Muscle of leg (tissue), 3 donors: ENCODE measurements at regions not wholly inside any gene's neighbourhood (a gene's known extent, or its start where the extent isn't known, plus 50 kb on each side); places are given as distances from the start of the nearest gene placed in this dataset.

ENCODE experiments used
- DNase-seq: peaks from one replicate; pipeline ENCODE4 v3.0.0; 2013
- H3K27ac ChIP-seq: one replicate; pipeline ENCODE4 v1.5.1; 2013; ENCODE audit warnings: mild to moderate bottlenecking, low read length, control low read depth
- H3K27me3 ChIP-seq: one replicate; pipeline ENCODE4 v1.6.1; 2013; ENCODE audit warnings: low read length; ENCODE audit not compliant: control insufficient read depth, insufficient read depth
- H3K36me3 ChIP-seq: one replicate; pipeline ENCODE4 v1.6.1; 2013; ENCODE audit warnings: low read length; ENCODE audit not compliant: control insufficient read depth, insufficient read depth
- H3K4me1 ChIP-seq: one replicate; pipeline ENCODE4 v1.6.1; 2013; ENCODE audit warnings: low read length; ENCODE audit not compliant: control insufficient read depth, insufficient read depth
- H3K4me3 ChIP-seq: one replicate; pipeline ENCODE4 v1.5.1; 2013; ENCODE audit warnings: low read length, control low read depth
- H3K9me3 ChIP-seq: replicated peaks from 2 replicates; pipeline ENCODE4 v1.6.1; 2013; ENCODE audit warnings: low read depth, low read length; ENCODE audit not compliant: control insufficient read depth
- WGBS: methylation state at CpG from one replicate; pipeline ENCODE4 v1.1.5; 2013; ENCODE audit warnings: missing lambda C conversion rate; ENCODE audit not compliant: insufficient coverage; 5-methylcytosine and 5-hydroxymethylcytosine counted together

- Histone ChIP-seq H3K27me3 (no peaks in the 10 kb centered on the region), H3K9me3 (no peaks in the 10 kb centered on the region), H3K4me3 (no peak overlapping the region), H3K36me3 (no peaks in the 10 kb centered on the region), H3K4me1 (no peaks in the 10 kb centered on the region), H3K27ac (no peak overlapping the region)
- no peak for DNase-seq
- WGBS, result 84% methylated on average over 7 of the region's 8 CpGs
Observed at GRCh38 chr13:78960881-78961280, 301.9 kb upstream of the OBI1 start.

DNA sequence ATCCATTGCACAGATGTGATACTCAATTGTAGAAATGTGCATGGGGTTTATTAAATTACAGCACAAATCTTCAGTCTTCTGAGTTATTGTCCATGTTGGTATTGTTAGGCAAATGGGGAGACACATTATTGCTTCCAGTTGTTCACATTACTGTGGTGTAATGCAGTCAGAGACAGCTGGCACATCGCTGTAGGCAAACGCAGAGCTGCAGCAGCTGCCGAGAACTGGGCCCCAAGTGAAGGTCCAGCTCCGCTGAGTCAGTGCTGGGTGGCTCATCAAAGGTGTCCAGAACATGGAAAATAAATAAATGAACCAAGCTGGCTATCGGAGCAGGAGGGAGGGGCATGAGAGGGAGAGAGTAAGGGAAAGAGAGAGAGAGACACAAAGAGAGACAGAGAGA lies 299.1 kb upstream of the OBI1 start:
- Histone ChIP-seq H3K27me3 (no peaks in the 10 kb centered on the region), H3K4me3 (no peak overlapping the region), H3K4me1 (no peaks in the 10 kb centered on the region), H3K27ac (no peak overlapping the region), H3K36me3 (no peaks in the 10 kb centered on the region), H3K9me3 (no peaks in the 10 kb centered on the region)
- 24% methylated on average over 3 of the region's 5 CpGs for WGBS
- peak; percentile 38 for DNase-seq

DNA sequence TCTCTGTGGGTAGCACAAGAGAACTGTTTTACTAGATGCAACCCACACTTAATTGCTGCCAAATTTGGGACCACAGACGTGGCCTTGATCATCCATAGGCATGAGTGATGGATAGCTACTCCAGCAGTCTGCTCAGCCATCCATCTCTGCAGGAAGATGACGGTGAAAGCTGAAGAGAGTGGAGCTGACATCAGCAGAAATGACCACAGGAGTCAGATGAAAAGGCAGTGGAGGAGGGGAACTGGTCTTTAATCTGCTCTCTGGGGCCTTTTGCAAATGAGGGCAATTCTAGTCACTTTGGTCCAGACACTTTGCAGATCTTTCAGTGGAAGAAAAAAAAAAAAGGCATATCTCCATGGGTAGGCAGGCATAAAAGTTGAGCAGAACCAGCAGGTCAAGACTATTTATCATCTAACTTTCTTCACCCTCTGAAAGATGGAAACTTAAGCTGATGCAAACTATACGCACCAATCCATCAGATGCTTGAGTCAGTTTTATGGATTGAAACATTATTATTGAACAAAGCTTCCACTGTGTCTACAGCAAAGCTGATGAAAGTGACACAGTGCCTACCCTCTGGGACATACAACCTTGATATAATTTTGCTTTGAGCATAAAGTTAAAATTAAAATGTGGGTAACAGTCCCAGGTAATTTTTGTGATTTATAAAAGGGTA lies 281.6 kb upstream of the OBI1 start:
- Histone ChIP-seq H3K36me3 (no peaks in the 10 kb centered on the region), H3K4me3 (no peak overlapping the region), H3K4me1 (no peaks in the 10 kb centered on the region), H3K27me3 (no peaks in the 10 kb centered on the region), H3K27ac (no peak overlapping the region), H3K9me3 (no peaks in the 10 kb centered on the region)
- 0% methylated on average over 1 of the region's 3 CpGs for WGBS
- DNase-seq, result no peak

DNA sequence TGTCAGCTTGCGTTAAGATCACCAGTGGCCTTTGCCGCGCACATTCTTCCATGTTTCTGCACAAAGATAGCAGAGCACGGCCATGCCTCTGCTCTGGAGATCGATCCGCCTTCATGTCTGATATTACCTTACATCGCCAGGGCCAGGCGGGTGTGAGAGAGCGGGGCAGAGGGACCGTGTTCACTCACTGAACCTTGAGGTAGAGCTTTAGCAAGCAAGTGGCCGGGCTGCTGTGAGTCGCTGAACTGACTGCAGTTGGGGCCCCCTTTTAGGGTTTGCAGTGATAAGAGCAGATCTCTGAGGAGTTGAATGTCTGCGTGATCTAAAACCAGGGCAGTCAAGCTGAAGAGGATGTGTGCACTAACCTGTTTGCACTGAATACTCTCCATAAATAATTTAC lies 275.4 kb upstream of the OBI1 start:
- 78% methylated on average over 12 of the region's 13 CpGs for WGBS
- Histone ChIP-seq H3K27ac (no peak overlapping the region), H3K4me3 (no peak overlapping the region)

DNA sequence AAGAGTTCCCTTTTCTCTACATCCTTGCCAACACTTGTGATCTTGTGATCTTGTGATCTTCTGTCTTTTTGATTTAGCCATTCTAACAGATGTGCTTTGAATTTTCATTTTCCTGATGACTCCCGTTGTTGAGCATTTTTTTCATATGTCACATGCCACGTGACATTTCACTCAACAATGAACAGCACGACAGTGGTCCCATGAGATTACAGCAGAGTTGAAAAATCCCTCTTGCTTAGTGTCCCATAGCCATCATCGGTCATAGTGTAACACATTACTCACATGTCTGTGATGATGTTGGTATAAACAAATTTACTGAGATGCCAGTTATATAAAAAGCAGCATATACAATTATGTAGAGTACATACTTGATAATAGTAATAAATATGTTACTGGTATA lies 256.1 kb upstream of the OBI1 start:
- H3K4me1 ChIP-seq, result no peaks in the 10 kb centered on the region
- no peaks in the 10 kb centered on the region for H3K9me3 ChIP-seq

More for the DNA sequence above, 275.4 kb upstream of the OBI1 start:
- H3K4me1 ChIP-seq, result no peaks in the 10 kb centered on the region
- no peaks in the 10 kb centered on the region for H3K27me3 ChIP-seq
- DNase-seq, result no peak
- H3K9me3 ChIP-seq, result no peaks in the 10 kb centered on the region
- no peaks in the 10 kb centered on the region for H3K36me3 ChIP-seq

DNA sequence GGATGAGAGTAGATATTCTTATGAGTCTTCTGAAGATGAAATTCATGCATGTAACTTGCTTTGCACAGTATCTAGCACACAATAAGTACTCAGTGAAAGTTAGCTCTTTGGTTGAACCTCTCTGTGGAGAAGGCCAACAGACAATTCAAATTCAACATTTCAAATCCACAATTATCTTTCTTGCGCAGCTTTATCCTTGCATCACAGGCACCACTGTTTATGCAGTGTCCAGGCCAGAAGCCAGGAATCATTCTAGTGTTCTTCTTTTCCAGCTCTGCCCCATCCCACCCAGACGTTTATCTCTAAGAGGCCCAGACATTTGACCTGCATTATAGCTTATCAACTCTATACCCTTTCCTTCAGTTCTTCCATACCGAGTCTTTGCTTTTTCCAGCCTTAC lies 254.7 kb upstream of the OBI1 start:
- no peaks in the 10 kb centered on the region for H3K27me3 ChIP-seq
- H3K36me3 ChIP-seq, result no peaks in the 10 kb centered on the region
- no peaks in the 10 kb centered on the region for H3K4me1 ChIP-seq
- WGBS, result 67% methylated on average over 2 of the region's 3 CpGs
- no peak for DNase-seq
- H3K4me3 ChIP-seq, result no peak overlapping the region
- H3K27ac ChIP-seq, result no peak overlapping the region
- no peaks in the 10 kb centered on the region for H3K9me3 ChIP-seq

More for the DNA sequence above, 256.1 kb upstream of the OBI1 start:
- H3K4me3 ChIP-seq, result no peak overlapping the region
- whole genome bisulfite sequencing, result no CpG with 5 or more reads among the region's 4 CpGs
- H3K27me3 ChIP-seq, result no peaks in the 10 kb centered on the region
- DNase-seq, result no peak
- no peak overlapping the region for H3K27ac ChIP-seq
- H3K36me3 ChIP-seq, result no peaks in the 10 kb centered on the region

GRCh38 chr13:78910147-78910546 lies 251.2 kb upstream of the OBI1 start:
- no peaks in the 10 kb centered on the region for H3K4me1 ChIP-seq
- DNase-seq, result no peak
- no peaks in the 10 kb centered on the region for H3K9me3 ChIP-seq
- no peak overlapping the region for H3K27ac ChIP-seq
- no peaks in the 10 kb centered on the region for H3K36me3 ChIP-seq
- WGBS, result 67% methylated on average over 5 of the region's 7 CpGs
- H3K4me3 ChIP-seq, result no peak overlapping the region
- no peaks in the 10 kb centered on the region for H3K27me3 ChIP-seq

GRCh38 chr13:78909276-78909675 lies 250.3 kb upstream of the OBI1 start:
- 25% methylated on average over 2 of the region's 4 CpGs for WGBS
- Histone ChIP-seq H3K27me3 (no peaks in the 10 kb centered on the region), H3K4me3 (no peak overlapping the region), H3K27ac (no peak overlapping the region), H3K36me3 (no peaks in the 10 kb centered on the region), H3K9me3 (no peaks in the 10 kb centered on the region), H3K4me1 (no peaks in the 10 kb centered on the region)
- DNase-seq, result no peak

- 51% methylated on average over 4 of the region's 5 CpGs for WGBS
- no peak for DNase-seq
- no peaks in the 10 kb centered on the region for H3K9me3 ChIP-seq
- no peak overlapping the region for H3K4me3 ChIP-seq
- no peaks in the 10 kb centered on the region for H3K4me1 ChIP-seq
- H3K36me3 ChIP-seq, result no peaks in the 10 kb centered on the region
- H3K27me3 ChIP-seq, result no peaks in the 10 kb centered on the region
- H3K27ac ChIP-seq, result no peak overlapping the region
Observed at GRCh38 chr13:78907006-78907405, 248.1 kb upstream of the OBI1 start.

DNA sequence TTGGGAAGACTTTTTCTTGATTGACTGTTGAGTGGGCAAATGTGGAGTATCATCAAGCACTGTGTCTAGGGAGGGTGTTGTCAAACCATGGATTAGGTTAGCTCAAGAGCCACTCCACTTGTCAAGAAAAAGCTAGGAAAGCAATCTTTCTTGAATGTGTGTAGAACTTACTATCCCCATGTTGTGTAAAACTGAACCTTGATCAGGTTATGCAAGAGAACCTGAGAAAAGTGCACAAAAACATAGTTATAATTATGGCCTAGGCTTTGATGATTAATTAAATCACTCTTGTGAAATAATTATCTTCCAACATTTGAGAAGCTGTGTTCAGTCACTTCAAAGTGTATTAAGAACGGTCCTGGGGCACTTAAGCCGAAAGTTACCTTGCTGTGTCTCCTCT lies 238.2 kb upstream of the OBI1 start:
- H3K4me3 ChIP-seq, result no peak overlapping the region
- no peaks in the 10 kb centered on the region for H3K4me1 ChIP-seq
- no peaks in the 10 kb centered on the region for H3K27me3 ChIP-seq
- H3K9me3 ChIP-seq, result no peaks in the 10 kb centered on the region
- H3K36me3 ChIP-seq, result no peaks in the 10 kb centered on the region
- WGBS, result no CpG with 5 or more reads among the region's 2 CpGs
- H3K27ac ChIP-seq, result no peak overlapping the region
- DNase-seq, result no peak

- Histone ChIP-seq H3K4me1 (no peaks in the 10 kb centered on the region), H3K36me3 (no peaks in the 10 kb centered on the region), H3K4me3 (no peak overlapping the region), H3K27me3 (no peaks in the 10 kb centered on the region), H3K9me3 (no peaks in the 10 kb centered on the region), H3K27ac (no peak overlapping the region)
- no peak for DNase-seq
Observed at GRCh38 chr13:78884571-78884970, 225.6 kb upstream of the OBI1 start.
